ENCODE measurements at regions not wholly inside any gene's neighbourhood (a gene's known extent, or its start where the extent isn't known, plus 50 kb on each side); places are given as distances from the start of the nearest gene placed in this dataset.

DNA sequence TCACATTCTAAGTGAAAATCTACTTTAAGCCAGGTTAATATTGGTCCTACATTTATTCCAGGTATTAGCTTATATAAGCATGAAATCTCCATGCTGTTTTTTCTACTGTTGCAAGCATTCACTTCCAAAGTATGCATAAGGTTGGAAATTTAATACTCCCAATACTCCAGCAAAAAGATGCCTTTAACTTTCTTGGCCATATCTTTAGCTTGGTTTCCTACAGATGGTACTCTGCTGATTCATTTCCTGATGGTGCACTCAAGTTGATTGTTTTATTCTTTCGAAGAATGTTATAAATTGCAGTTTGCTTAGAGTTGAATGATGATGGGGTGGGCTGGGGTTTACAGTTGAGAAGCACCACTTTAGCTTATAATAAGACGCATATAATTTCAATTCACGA, 330.2 kb downstream of the PTTG2 start:
- WGBS, 2 donors, result 61 to 74% methylated on average over 3 of the region's 3 CpGs
- Histone ChIP-seq H3K4me3 (no peak overlapping the region), H3K27ac (no peak overlapping the region), H3K9me3 (peaks cover 0 to 17% (median 0%) of the 10 kb centered on the region in 3 donors), H3K36me3 (no peaks in the 10 kb centered on the region), H3K27me3 (no peaks in the 10 kb centered on the region), H3K4me1 (no peaks in the 10 kb centered on the region)
- DNase-seq, result no peak
- intact Hi-C loops (cut with DNase I), result no loop called here
- TF ChIP-seq, protein P1, sequence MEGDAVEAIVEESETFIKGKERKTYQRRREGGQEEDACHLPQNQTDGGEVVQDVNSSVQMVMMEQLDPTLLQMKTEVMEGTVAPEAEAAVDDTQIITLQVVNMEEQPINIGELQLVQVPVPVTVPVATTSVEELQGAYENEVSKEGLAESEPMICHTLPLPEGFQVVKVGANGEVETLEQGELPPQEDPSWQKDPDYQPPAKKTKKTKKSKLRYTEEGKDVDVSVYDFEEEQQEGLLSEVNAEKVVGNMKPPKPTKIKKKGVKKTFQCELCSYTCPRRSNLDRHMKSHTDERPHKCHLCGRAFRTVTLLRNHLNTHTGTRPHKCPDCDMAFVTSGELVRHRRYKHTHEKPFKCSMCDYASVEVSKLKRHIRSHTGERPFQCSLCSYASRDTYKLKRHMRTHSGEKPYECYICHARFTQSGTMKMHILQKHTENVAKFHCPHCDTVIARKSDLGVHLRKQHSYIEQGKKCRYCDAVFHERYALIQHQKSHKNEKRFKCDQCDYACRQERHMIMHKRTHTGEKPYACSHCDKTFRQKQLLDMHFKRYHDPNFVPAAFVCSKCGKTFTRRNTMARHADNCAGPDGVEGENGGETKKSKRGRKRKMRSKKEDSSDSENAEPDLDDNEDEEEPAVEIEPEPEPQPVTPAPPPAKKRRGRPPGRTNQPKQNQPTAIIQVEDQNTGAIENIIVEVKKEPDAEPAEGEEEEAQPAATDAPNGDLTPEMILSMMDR (IDR thresholded peaks at IDR 0.05), result no peak
- TF ChIP-seq POLR2A (IDR thresholded peaks at IDR 0.05), result no peak

DNA sequence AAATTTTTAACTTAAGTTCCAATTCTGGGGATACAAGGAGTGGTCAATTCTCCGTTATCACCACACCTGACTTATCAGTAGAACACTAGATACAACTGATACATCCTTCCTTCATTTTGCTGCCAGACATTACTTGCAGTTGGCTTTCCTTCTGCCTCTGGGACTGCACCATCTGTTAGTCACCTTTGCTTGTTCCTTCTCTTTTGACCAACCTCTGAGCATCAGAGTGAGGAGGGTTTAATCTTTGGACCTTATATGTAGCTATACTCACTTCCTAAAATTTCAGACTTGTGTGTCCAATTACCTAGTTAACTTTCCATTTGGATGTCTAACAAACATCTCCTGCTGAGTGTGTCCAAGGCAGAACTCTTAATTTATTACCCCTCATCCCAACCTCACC, 330.7 kb downstream of the PTTG2 start:
- H3K4me1 ChIP-seq, result no peaks in the 10 kb centered on the region
- DNase-seq, result no peak
- TF ChIP-seq, protein P1 (IDR thresholded peaks at IDR 0.05), result no peak
- TF ChIP-seq POLR2A (IDR thresholded peaks at IDR 0.05), result no peak
- H3K27ac ChIP-seq, result no peak overlapping the region
- no peaks in the 10 kb centered on the region for H3K27me3 ChIP-seq
- intact Hi-C loops (cut with DNase I), result no loop called here
- no peak overlapping the region for H3K4me3 ChIP-seq
- WGBS, 2 donors, result 83 to 91% methylated on average over 1 of the region's 1 CpG
- no peaks in the 10 kb centered on the region for H3K36me3 ChIP-seq
- peaks cover 0 to 17% (median 0%) of the 10 kb centered on the region in 3 donors for H3K9me3 ChIP-seq

DNA sequence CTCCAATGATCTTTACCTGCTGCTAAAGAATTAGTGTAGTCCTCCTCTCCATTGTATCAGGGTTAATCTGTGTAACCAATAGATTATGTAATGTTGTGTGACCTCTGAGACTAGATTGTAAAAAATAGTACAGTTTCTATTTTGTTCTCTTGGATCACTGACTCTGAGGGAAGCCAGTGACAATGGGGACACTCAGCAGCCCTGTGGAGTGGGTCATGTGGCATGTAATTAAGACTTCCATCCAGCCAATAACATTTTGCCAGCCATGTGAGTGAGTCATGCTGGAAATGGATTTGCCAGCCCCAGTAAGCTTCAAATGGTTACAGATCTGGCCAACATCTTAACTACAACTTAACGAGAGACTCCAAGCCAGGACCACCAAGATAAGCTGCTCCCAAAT, 332.3 kb downstream of the PTTG2 start:
- WGBS, 2 donors, result 57 to 100% methylated on average over 1 of the region's 1 CpG

DNA sequence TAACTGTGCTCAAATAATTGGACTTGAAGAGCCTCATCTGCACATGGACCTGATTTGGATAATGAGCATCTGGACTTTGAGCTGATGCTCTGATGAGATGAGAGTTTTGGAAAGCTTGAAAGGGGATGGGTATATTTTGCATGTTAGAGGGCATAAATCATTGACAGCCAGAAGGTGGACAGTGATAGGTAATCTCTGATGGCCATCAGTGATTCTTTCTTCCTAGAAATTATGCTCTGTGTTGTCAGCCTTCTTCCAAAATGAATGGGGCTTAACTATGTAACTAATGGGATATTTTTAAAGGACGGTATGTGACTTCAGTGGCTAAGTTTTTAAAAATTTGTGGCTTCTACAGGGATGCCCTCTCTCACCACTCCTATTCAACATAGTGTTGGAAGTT, 334.0 kb downstream of the PTTG2 start:
- Histone ChIP-seq H3K27me3 (no peaks in the 10 kb centered on the region), H3K36me3 (no peaks in the 10 kb centered on the region), H3K27ac (no peak overlapping the region), H3K9me3 (peaks cover 0 to 35% (median 13%) of the 10 kb centered on the region in 3 donors), H3K4me3 (no peak overlapping the region), H3K4me1 (no peaks in the 10 kb centered on the region)
- TF ChIP-seq, protein P1 (IDR thresholded peaks at IDR 0.05), result no peak
- no peak for TF ChIP-seq POLR2A (IDR thresholded peaks at IDR 0.05)
- no peak for DNase-seq
- intact Hi-C loops (cut with DNase I), result no loop called here
- WGBS, 2 donors, result 94 to 95% methylated on average over 1 of the region's 1 CpG

More for the DNA sequence above, 332.3 kb downstream of the PTTG2 start:
- peaks cover 0 to 18% (median 0%) of the 10 kb centered on the region in 3 donors for H3K9me3 ChIP-seq
- no peak overlapping the region for H3K27ac ChIP-seq
- no peak overlapping the region for H3K4me3 ChIP-seq
- no peaks in the 10 kb centered on the region for H3K4me1 ChIP-seq
- DNase-seq, result no peak
- no peaks in the 10 kb centered on the region for H3K27me3 ChIP-seq
- TF ChIP-seq POLR2A (IDR thresholded peaks at IDR 0.05), result no peak
- no peaks in the 10 kb centered on the region for H3K36me3 ChIP-seq
- intact Hi-C loops (cut with DNase I), result no loop called here

DNA sequence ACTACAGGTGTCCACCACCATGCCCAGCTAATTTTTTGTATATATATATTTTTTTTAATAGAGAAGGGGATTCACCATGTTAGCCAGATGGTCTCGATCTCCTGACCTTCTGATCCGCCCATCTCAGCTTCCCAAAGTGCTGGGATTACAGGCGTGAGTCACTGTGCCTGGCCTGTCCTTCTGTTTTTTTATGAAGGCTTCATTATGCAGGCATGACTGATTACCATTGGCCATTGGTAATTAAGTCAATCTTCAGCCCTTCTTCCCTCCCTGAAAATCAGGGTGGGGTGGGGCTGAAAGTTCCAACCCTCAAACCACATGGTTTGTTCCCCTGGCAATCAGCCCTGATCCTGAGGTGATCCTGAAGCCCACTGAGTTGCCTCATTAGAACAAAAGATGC, 336.9 kb downstream of the PTTG2 start:
- intact Hi-C loops (cut with DNase I), result no loop called here
- Histone ChIP-seq H3K4me1 (no peaks in the 10 kb centered on the region), H3K9me3 (peaks cover 0 to 41% (median 20%) of the 10 kb centered on the region in 3 donors), H3K36me3 (no peaks in the 10 kb centered on the region), H3K4me3 (no peak overlapping the region), H3K27me3 (no peaks in the 10 kb centered on the region), H3K27ac (no peak overlapping the region)
- 88 to 97% methylated on average over 3 of the region's 3 CpGs for WGBS, 2 donors
- DNase-seq, result no peak
- TF ChIP-seq, protein P1 (IDR thresholded peaks at IDR 0.05), result no peak
- TF ChIP-seq POLR2A (IDR thresholded peaks at IDR 0.05), result no peak
